HG02759 (cell line): ENCODE measurements at regions not wholly inside any gene's neighbourhood (a gene's known extent, or its start where the extent isn't known, plus 50 kb on each side); places are given as distances from the start of the nearest gene placed in this dataset.
"Not testable (repeated sequence)": the region's sequence is repeated elsewhere in the genome, so short reads cannot be mapped to it uniquely, and the experiment has no call there.

Experiments used
- ATAC-seq: cut with Tn5 transposase; IDR thresholded peaks from one replicate; pipeline ENCODE4 v1.9.1; 2021; ENCODE audit warnings: mild to moderate bottlenecking, moderate library complexity; ENCODE audit not compliant: unreplicated experiment

- ATAC-seq: not testable (repeated sequence)
Measured at GRCh38 chr1:78203410-78203982, 157.7 kb downstream of the GIPC2 start.

- no peak for ATAC-seq
Measured at GRCh38 chr1:78210175-78210574, 164.4 kb downstream of the GIPC2 start.

GRCh38 chr1:78211483-78212092 lies 165.8 kb downstream of the GIPC2 start:
- ATAC-seq: no peak

GRCh38 chr1:78214334-78214733 lies 168.6 kb downstream of the GIPC2 start:
- no peak for ATAC-seq

- no peak for ATAC-seq
Measured at GRCh38 chr1:78222225-78222959, 176.6 kb downstream of the GIPC2 start.

GRCh38 chr1:78222960-78223358 lies 177.2 kb downstream of the GIPC2 start:
- ATAC-seq: no peak

GRCh38 chr1:78223417-78224215 lies 177.8 kb downstream of the GIPC2 start:
- ATAC-seq: no peak

- ATAC-seq: no peak
Measured at GRCh38 chr1:78224246-78224785, 178.6 kb downstream of the GIPC2 start.

GRCh38 chr1:78224861-78225552 lies 179.2 kb downstream of the GIPC2 start:
- no peak for ATAC-seq

- no peak for ATAC-seq
Measured at GRCh38 chr1:78226784-78227183, 181.0 kb downstream of the GIPC2 start.

- ATAC-seq: no peak
Measured at GRCh38 chr1:78227705-78228635, 182.2 kb downstream of the GIPC2 start.

GRCh38 chr1:78229344-78229743 lies 183.6 kb downstream of the GIPC2 start:
- ATAC-seq: no peak

GRCh38 chr1:78231477-78231876 lies 185.7 kb downstream of the GIPC2 start:
- no peak for ATAC-seq

GRCh38 chr1:78231894-78232293 lies 186.1 kb downstream of the GIPC2 start:
- no peak for ATAC-seq

- no peak for ATAC-seq
Measured at GRCh38 chr1:78232630-78233029, 186.9 kb downstream of the GIPC2 start.

- no peak for ATAC-seq
Measured at GRCh38 chr1:78234496-78234895, 188.7 kb downstream of the GIPC2 start.

GRCh38 chr1:78236716-78237115 lies 190.9 kb downstream of the GIPC2 start:
- no peak for ATAC-seq

- ATAC-seq: no peak
Measured at GRCh38 chr1:78237364-78237916, 191.7 kb downstream of the GIPC2 start.

GRCh38 chr1:78240191-78240590 lies 194.4 kb downstream of the GIPC2 start:
- no peak for ATAC-seq
